ENCODE measurements at regions not wholly inside any gene's neighbourhood (a gene's known extent, or its start where the extent isn't known, plus 50 kb on each side); places are given as distances from the start of the nearest gene placed in this dataset.

- no peak for DNase-seq
- Histone ChIP-seq H3K9me3 (ENCODE audit: insufficient read depth, low read depth) (no peaks in the 10 kb centered on the region), H3K27me3 (ENCODE audit: insufficient read depth, low read depth) (no peaks in the 10 kb centered on the region), H3F3A (ENCODE audit: insufficient read depth, low read depth) (no peaks in the 10 kb centered on the region), H3K4me1 (replicated peaks; ENCODE audit: insufficient read depth) (no peaks in the 10 kb centered on the region), H3K4me2 (no peak overlapping the region), H3K27ac (no peak overlapping the region), H3K9me2 (ENCODE audit: insufficient read depth) (no peaks in the 10 kb centered on the region), H4K20me1 (ENCODE audit: insufficient read depth) (no peaks in the 10 kb centered on the region), H2AFZ (no peak overlapping the region), H3K4me3 (no peak overlapping the region), H3K79me2 (ENCODE audit: low read depth) (no peaks in the 10 kb centered on the region), H3K36me3 (ENCODE audit: low read depth) (no peaks in the 10 kb centered on the region)
- no TSS peak for BruUV-seq (replicated peaks)
- CTCF ChIA-PET, result no interaction called here
- POLR2A ChIA-PET (ENCODE audit: unreplicated experiment), result no interaction called here
- intact Hi-C loops (cut with micrococcal nuclease; ENCODE audit: unreplicated experiment), result no loop called here
- TF ChIP-seq, protein P1, sequence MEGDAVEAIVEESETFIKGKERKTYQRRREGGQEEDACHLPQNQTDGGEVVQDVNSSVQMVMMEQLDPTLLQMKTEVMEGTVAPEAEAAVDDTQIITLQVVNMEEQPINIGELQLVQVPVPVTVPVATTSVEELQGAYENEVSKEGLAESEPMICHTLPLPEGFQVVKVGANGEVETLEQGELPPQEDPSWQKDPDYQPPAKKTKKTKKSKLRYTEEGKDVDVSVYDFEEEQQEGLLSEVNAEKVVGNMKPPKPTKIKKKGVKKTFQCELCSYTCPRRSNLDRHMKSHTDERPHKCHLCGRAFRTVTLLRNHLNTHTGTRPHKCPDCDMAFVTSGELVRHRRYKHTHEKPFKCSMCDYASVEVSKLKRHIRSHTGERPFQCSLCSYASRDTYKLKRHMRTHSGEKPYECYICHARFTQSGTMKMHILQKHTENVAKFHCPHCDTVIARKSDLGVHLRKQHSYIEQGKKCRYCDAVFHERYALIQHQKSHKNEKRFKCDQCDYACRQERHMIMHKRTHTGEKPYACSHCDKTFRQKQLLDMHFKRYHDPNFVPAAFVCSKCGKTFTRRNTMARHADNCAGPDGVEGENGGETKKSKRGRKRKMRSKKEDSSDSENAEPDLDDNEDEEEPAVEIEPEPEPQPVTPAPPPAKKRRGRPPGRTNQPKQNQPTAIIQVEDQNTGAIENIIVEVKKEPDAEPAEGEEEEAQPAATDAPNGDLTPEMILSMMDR (conservative IDR thresholded peaks at IDR 0.05), result no peak
- no peak for TF ChIP-seq EZH2 (IDR thresholded peaks at IDR 0.05; ENCODE audit: low read depth)
These were observed 166.0 kb upstream of the ZMIZ1 start for GRCh38 chr10:78902815-78903214.

DNA sequence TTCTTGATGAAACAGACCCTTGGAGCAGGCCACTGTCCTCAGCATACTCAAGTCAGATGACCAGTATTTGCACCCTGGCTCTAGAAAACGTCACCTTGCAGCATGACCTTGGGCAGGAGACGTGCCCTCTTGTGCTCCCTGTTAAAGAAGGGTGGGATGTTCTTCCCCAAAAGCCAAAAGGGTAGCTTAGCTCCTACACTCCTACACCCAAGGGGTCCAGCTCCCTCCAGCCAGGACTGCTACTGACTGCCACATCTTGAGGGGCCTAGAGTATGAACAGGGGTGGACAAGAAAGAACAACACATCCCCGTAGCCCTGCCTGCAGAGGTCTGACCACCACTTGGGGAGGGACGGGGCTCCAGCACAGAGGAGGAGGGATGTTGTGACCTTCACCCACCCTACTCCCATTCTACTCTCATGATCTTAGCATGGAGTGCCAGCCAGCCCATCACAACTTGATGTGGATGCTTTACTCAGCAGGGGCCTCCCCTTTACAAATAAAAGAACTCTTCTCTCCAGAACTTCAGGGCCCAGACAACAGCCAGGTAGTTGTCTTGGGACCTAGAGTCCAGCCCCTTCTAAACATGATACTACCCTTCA, 165.3 kb upstream of the ZMIZ1 start:
- Histone ChIP-seq H3K4me1 (replicated peaks; ENCODE audit: insufficient read depth) (no peaks in the 10 kb centered on the region), H3K27ac (no peak overlapping the region), H3K36me3 (ENCODE audit: low read depth) (no peaks in the 10 kb centered on the region), H4K20me1 (ENCODE audit: insufficient read depth) (no peaks in the 10 kb centered on the region), H3K79me2 (ENCODE audit: low read depth) (no peaks in the 10 kb centered on the region), H3F3A (ENCODE audit: insufficient read depth, low read depth) (no peaks in the 10 kb centered on the region), H3K4me2 (no peak overlapping the region), H3K4me3 (no peak overlapping the region), H2AFZ (no peak overlapping the region), H3K27me3 (ENCODE audit: insufficient read depth, low read depth) (no peaks in the 10 kb centered on the region), H3K9me2 (ENCODE audit: insufficient read depth) (no peaks in the 10 kb centered on the region), H3K9me3 (ENCODE audit: insufficient read depth, low read depth) (no peaks in the 10 kb centered on the region)
- TF ChIP-seq, protein P1 (conservative IDR thresholded peaks at IDR 0.05), result no peak
- TF ChIP-seq EZH2 (IDR thresholded peaks at IDR 0.05; ENCODE audit: low read depth), result no peak
- BruUV-seq (replicated peaks), result no TSS peak
- DNase-seq, result no peak
- POLR2A ChIA-PET (ENCODE audit: unreplicated experiment), result no interaction called here
- CTCF ChIA-PET, result interaction anchor here (0.6 kb wide), 1 partner anchor 30 kb away, joined by 3 read pairs; no protein-coding TSS in a partner anchor
- intact Hi-C loops (cut with micrococcal nuclease; ENCODE audit: unreplicated experiment), result no loop called here

GRCh38 chr10:78904196-78904595, 164.6 kb upstream of the ZMIZ1 start:
- no TSS peak for BruUV-seq (replicated peaks)
- Histone ChIP-seq H3K27me3 (ENCODE audit: insufficient read depth, low read depth) (no peaks in the 10 kb centered on the region), H2AFZ (no peak overlapping the region), H3K4me1 (replicated peaks; ENCODE audit: insufficient read depth) (no peaks in the 10 kb centered on the region), H3K4me3 (no peak overlapping the region), H3K27ac (no peak overlapping the region), H3K36me3 (ENCODE audit: low read depth) (no peaks in the 10 kb centered on the region), H3K9me3 (ENCODE audit: insufficient read depth, low read depth) (no peaks in the 10 kb centered on the region), H4K20me1 (ENCODE audit: insufficient read depth) (no peaks in the 10 kb centered on the region), H3K79me2 (ENCODE audit: low read depth) (no peaks in the 10 kb centered on the region), H3K4me2 (no peak overlapping the region), H3F3A (ENCODE audit: insufficient read depth, low read depth) (no peaks in the 10 kb centered on the region), H3K9me2 (ENCODE audit: insufficient read depth) (no peaks in the 10 kb centered on the region)
- TF ChIP-seq, protein P1 (conservative IDR thresholded peaks at IDR 0.05), result no peak
- TF ChIP-seq EZH2 (IDR thresholded peaks at IDR 0.05; ENCODE audit: low read depth), result no peak
- ChIA-PET CTCF (interaction anchor here (0.6 kb wide), 1 partner anchor 29 kb away, joined by 3 read pairs; no protein-coding TSS in a partner anchor), POLR2A (ENCODE audit: unreplicated experiment) (no interaction called here)
- no peak for DNase-seq
- intact Hi-C loops (cut with micrococcal nuclease; ENCODE audit: unreplicated experiment), result no loop called here

All from PC-9 (cell line).